Uterus (tissue), 3 donors: ENCODE measurements at regions not wholly inside any gene's neighbourhood (a gene's known extent, or its start where the extent isn't known, plus 50 kb on each side); places are given as distances from the start of the nearest gene placed in this dataset.
A peak's percentile ranks its signal among the peaks of the same experiment; 100 is the strongest.

ENCODE experiments used
- DNase-seq, 2 donors: peaks; one replicate each; pipeline ENCODE4 v3.0.0-alpha.2; 2019 to 2020
- H3K27ac ChIP-seq, 2 donors: fragments of 200-600 bp; sonication (generic); 1 replicate in 1 of 2; 2 replicates in 1 of 2; pipeline ENCODE4 v1.5.1; 2016 to 2018
- H3K27me3 ChIP-seq, 2 donors: fragments of 200-600 bp; sonication (generic); one replicate each; pipeline ENCODE4 v1.5.1; 2018 to 2019; ENCODE audit warnings: control low read depth in 1 of 2
- H3K36me3 ChIP-seq, 2 donors: fragments of 200-600 bp; sonication (generic); one replicate each; pipeline ENCODE4 v1.5.1; 2019; ENCODE audit warnings: control low read depth in 1 of 2
- H3K4me1 ChIP-seq, 2 donors: fragments of 200-600 bp; sonication (generic); one replicate each; pipeline ENCODE4 v1.5.1; 2018 to 2019; ENCODE audit warnings: control low read depth in 1 of 2
- H3K4me3 ChIP-seq, 2 donors: fragments of 200-600 bp; sonication (generic); 1 replicate in 1 of 2; 2 replicates in 1 of 2; pipeline ENCODE4 v1.5.1; 2018 to 2019; ENCODE audit warnings: mild to moderate bottlenecking in 1 of 2
- H3K9me3 ChIP-seq, 2 donors: fragments of 200-600 bp; sonication (generic); one replicate each; pipeline ENCODE4 v1.5.1; 2019; ENCODE audit warnings: control low read depth in 1 of 2
- POLR2A ChIP-seq, 2 donors: fragments of 450-650 bp; IDR thresholded peaks; one replicate each; pipeline ENCODE4 v1.6.1; 2016; ENCODE audit warnings: antibody characterized with exemption in 2 of 2, mild to moderate bottlenecking in 1 of 2, moderate library complexity in 1 of 2
- intact Hi-C: fragments of 100-400 bp; cut with DNase I; formaldehyde crosslinking; loops from one replicate; pipeline ENCODE4 v1.15.1; 2023; ENCODE audit warnings: low total_unique reads
- TF ChIP-seq, protein P1 (sequence below), 4 experiments: fragments of 200-600 bp in 2 of 4; fragments of 450-650 bp in 2 of 4; sonication (generic) in 2 of 4; IDR thresholded peaks; one replicate each; pipeline ENCODE4 v1.5.1; 2016 to 2019; ENCODE audit warnings: antibody characterized with exemption in 4 of 4, mild to moderate bottlenecking in 2 of 4, moderate library complexity in 1 of 4
- donor health status: DM: yes; HTN: yes; CAD: no.

DNA sequence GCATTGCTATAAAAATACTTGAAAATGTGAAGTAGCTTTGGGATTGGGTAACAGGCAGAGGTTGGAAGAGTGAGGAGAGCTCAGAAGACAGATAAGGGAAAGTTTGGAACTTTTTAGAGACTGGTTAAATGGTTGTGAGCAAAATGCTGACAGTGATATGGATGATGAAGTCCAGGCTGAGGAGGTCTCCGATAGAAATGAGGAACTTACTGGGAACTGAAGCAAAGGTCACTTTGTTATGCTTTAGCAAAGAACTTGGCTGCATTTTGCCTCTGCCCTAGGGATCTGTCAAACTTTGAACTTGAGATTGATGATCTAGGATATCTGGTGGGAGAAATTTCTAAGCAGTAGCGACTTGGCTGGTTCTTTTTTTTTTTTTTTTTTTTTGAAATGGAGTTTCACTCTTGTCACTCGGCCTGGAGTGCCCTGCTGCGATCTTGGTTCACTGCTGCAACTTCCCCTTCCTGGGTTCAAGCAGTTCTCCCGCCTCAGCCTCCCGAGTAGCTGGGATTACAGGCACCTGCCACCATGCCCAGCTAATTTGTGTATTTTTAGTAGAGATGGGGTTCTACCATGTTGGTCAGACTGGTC lies 998.9 kb downstream of the TLE1 start:
- H3K4me3 ChIP-seq = no peak overlapping the region
- intact Hi-C loops = no loop called here
- TF ChIP-seq, protein P1, sequence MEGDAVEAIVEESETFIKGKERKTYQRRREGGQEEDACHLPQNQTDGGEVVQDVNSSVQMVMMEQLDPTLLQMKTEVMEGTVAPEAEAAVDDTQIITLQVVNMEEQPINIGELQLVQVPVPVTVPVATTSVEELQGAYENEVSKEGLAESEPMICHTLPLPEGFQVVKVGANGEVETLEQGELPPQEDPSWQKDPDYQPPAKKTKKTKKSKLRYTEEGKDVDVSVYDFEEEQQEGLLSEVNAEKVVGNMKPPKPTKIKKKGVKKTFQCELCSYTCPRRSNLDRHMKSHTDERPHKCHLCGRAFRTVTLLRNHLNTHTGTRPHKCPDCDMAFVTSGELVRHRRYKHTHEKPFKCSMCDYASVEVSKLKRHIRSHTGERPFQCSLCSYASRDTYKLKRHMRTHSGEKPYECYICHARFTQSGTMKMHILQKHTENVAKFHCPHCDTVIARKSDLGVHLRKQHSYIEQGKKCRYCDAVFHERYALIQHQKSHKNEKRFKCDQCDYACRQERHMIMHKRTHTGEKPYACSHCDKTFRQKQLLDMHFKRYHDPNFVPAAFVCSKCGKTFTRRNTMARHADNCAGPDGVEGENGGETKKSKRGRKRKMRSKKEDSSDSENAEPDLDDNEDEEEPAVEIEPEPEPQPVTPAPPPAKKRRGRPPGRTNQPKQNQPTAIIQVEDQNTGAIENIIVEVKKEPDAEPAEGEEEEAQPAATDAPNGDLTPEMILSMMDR (IDR thresholded peaks at IDR 0.05) = no peak
- TF ChIP-seq POLR2A (IDR thresholded peaks at IDR 0.05) = no peak
- no peaks in the 10 kb centered on the region for H3K27me3 ChIP-seq
- H3K27ac ChIP-seq = peak overlapping the region in 1 of 2 donors; percentile 73
- H3K4me1 ChIP-seq = no peaks in the 10 kb centered on the region
- DNase-seq = peak in 1 of 2 donors; percentile 38
- H3K9me3 ChIP-seq = no peaks in the 10 kb centered on the region
- no peaks in the 10 kb centered on the region for H3K36me3 ChIP-seq

DNA sequence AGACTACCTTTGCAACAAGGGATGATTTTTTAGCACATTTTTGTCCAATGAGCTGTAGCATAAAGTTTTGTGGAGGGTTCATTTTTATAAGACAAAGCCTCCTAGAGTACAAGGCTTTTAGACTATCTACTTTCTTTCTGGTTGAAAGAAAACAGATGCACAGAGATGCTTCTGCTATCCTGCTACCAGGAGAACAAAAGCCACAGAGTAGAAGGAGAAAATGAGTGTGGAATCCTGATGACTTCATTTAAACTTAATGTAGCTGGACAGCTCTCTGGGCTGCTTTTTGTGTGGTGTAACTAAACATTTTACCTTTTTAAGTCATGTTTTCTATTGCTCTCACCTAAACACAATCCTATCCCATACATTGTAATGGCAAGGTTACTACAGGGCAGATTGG lies 1009.4 kb downstream of the TLE1 start:
- no peak for DNase-seq
- TF ChIP-seq, protein P1 (IDR thresholded peaks at IDR 0.05) = no peak
- no peak for TF ChIP-seq POLR2A (IDR thresholded peaks at IDR 0.05)
- intact Hi-C loops = no loop called here
- H3K27ac ChIP-seq = peak overlapping the region in 1 of 2 donors; percentile 61
- H3K4me3 ChIP-seq = no peak overlapping the region
- no peaks in the 10 kb centered on the region for H3K27me3 ChIP-seq
- H3K4me1 ChIP-seq = no peaks in the 10 kb centered on the region
- H3K36me3 ChIP-seq = peaks cover 0 to 5% of the 10 kb centered on the region in 2 donors
- no peaks in the 10 kb centered on the region for H3K9me3 ChIP-seq

DNA sequence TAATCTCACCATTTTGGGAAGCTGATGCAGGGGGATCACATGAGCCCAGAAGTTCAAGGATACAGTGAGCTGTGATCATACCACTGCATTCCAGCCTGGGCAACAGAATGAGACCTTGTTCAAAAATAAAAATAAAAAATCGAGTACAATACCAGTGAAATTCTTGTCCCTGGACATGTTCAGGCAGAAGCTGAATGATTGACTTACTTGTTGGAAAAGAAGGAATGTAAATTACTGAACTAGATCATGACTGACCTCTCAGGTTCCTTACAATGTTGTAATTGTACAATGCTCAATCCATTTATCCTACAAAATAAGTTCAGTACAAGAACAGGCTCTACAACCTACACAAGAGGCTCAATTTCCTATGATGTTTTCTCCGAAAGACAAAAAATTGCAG lies 1010.4 kb downstream of the TLE1 start:
- H3K27me3 ChIP-seq = no peaks in the 10 kb centered on the region
- peaks cover 0 to 5% of the 10 kb centered on the region in 2 donors for H3K36me3 ChIP-seq
- no peak for TF ChIP-seq POLR2A (IDR thresholded peaks at IDR 0.05)
- TF ChIP-seq, protein P1 (IDR thresholded peaks at IDR 0.05) = no peak
- no peak overlapping the region for H3K4me3 ChIP-seq
- H3K9me3 ChIP-seq = no peaks in the 10 kb centered on the region
- no peaks in the 10 kb centered on the region for H3K4me1 ChIP-seq
- no peak overlapping the region for H3K27ac ChIP-seq
- no peak for DNase-seq
- intact Hi-C loops = no loop called here

DNA sequence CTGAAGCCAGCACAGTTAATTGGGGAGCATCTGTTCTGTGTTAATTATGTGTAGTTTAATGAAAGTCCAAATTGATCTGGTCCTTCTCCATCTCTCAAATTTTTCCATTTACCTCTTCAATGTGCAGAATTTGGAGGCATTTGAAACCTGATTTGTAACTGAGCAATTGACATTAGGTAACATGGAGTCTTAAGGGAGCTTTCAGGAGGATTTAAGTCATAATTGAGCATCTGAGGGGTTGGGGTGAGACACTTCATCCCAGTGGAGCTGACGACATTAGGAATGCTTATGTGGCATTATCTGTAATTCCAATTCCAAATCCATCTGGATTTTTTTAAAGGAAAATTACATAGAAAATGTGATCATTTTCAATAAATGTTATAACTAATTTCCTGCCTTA lies 1015.9 kb downstream of the TLE1 start:
- H3K4me1 ChIP-seq = no peaks in the 10 kb centered on the region
- intact Hi-C loops = no loop called here
- TF ChIP-seq POLR2A (IDR thresholded peaks at IDR 0.05) = no peak
- TF ChIP-seq, protein P1 (IDR thresholded peaks at IDR 0.05) = no peak

DNA sequence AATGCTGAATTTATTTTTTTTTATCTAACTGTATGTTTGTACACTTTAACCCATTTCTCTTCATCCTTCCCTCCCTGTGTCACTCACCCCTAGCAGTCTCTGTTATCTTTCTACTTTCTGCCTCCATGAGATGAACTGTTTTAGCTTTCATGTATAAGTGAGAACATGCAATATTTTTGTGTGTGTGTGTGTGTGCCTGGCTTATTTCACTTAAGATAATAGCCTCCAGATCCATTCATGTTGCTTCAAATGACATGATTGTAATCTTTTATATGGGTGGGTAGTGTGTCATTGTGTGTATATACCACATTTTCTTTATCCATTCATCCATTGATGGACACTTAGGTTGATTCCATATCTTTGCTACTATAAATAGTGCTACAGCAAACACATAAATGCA lies 1023.9 kb downstream of the TLE1 start:
- H3K4me3 ChIP-seq = no peak overlapping the region
- H3K4me1 ChIP-seq = no peaks in the 10 kb centered on the region
- no peaks in the 10 kb centered on the region for H3K27me3 ChIP-seq
- DNase-seq = no peak
- no peaks in the 10 kb centered on the region for H3K36me3 ChIP-seq
- no peak overlapping the region for H3K27ac ChIP-seq
- intact Hi-C loops = no loop called here
- TF ChIP-seq, protein P1 (IDR thresholded peaks at IDR 0.05) = no peak
- TF ChIP-seq POLR2A (IDR thresholded peaks at IDR 0.05) = no peak
- H3K9me3 ChIP-seq = no peaks in the 10 kb centered on the region

More for the DNA sequence above, 1015.9 kb downstream of the TLE1 start:
- H3K9me3 ChIP-seq = no peaks in the 10 kb centered on the region
- no peaks in the 10 kb centered on the region for H3K27me3 ChIP-seq
- no peaks in the 10 kb centered on the region for H3K36me3 ChIP-seq
- no peak for DNase-seq
- no peak overlapping the region for H3K4me3 ChIP-seq
- H3K27ac ChIP-seq = no peak overlapping the region
